ENCODE measurements at regions not wholly inside any gene's neighbourhood (a gene's known extent, or its start where the extent isn't known, plus 50 kb on each side); places are given as distances from the start of the nearest gene placed in this dataset.
"Not testable (repeated sequence)": the region's sequence is repeated elsewhere in the genome, so short reads cannot be mapped to it uniquely, and the experiment has no call there.

GRCh38 chr15:95608371-95608770, 722.1 kb upstream of the NR2F2 start:
- in situ Hi-C loops (cut with HindIII; ENCODE audit: low sequenced_read_pairs) = no loop called here

GRCh38 chr15:95609096-95609495, 721.4 kb upstream of the NR2F2 start:
- in situ Hi-C loops (cut with HindIII; ENCODE audit: low sequenced_read_pairs) = no loop called here

- in situ Hi-C loops (cut with HindIII; ENCODE audit: low sequenced_read_pairs) = no loop called here
Observed at GRCh38 chr15:95610945-95611344, 719.6 kb upstream of the NR2F2 start.

GRCh38 chr15:95615436-95615835, 715.1 kb upstream of the NR2F2 start:
- in situ Hi-C loops (cut with HindIII; ENCODE audit: low sequenced_read_pairs) = no loop called here

- in situ Hi-C loops (cut with HindIII; ENCODE audit: low sequenced_read_pairs) = no loop called here
Observed at GRCh38 chr15:95616306-95616705, 714.2 kb upstream of the NR2F2 start.

- in situ Hi-C loops (cut with HindIII; ENCODE audit: low sequenced_read_pairs) = no loop called here
Observed at GRCh38 chr15:95620934-95621579, 709.4 kb upstream of the NR2F2 start.

GRCh38 chr15:95622843-95623242, 707.7 kb upstream of the NR2F2 start:
- in situ Hi-C loops (cut with HindIII; ENCODE audit: low sequenced_read_pairs) = no loop called here

GRCh38 chr15:95624100-95624499, 706.4 kb upstream of the NR2F2 start:
- in situ Hi-C loops (cut with HindIII; ENCODE audit: low sequenced_read_pairs) = no loop called here

GRCh38 chr15:95624616-95625361, 705.7 kb upstream of the NR2F2 start:
- in situ Hi-C loops (cut with HindIII; ENCODE audit: low sequenced_read_pairs) = no loop called here

GRCh38 chr15:95626501-95627361, 703.8 kb upstream of the NR2F2 start:
- in situ Hi-C loops (cut with HindIII; ENCODE audit: low sequenced_read_pairs) = no loop called here

GRCh38 chr15:95629503-95630168, 700.9 kb upstream of the NR2F2 start:
- in situ Hi-C loops (cut with HindIII; ENCODE audit: low sequenced_read_pairs) = no loop called here

- in situ Hi-C loops (cut with HindIII; ENCODE audit: low sequenced_read_pairs) = no loop called here
Observed at GRCh38 chr15:95630683-95631082, 699.8 kb upstream of the NR2F2 start.

- in situ Hi-C loops (cut with HindIII; ENCODE audit: low sequenced_read_pairs) = no loop called here
Observed at GRCh38 chr15:95635666-95636065, 694.8 kb upstream of the NR2F2 start.

- in situ Hi-C loops (cut with HindIII; ENCODE audit: low sequenced_read_pairs) = no loop called here
Observed at GRCh38 chr15:95636107-95636506, 694.4 kb upstream of the NR2F2 start.

- in situ Hi-C loops (cut with HindIII; ENCODE audit: low sequenced_read_pairs) = not testable (repeated sequence)
Observed at GRCh38 chr15:95637234-95637633, 693.3 kb upstream of the NR2F2 start.

GRCh38 chr15:95639208-95639607, 691.3 kb upstream of the NR2F2 start:
- in situ Hi-C loops (cut with HindIII; ENCODE audit: low sequenced_read_pairs) = no loop called here

- in situ Hi-C loops (cut with HindIII; ENCODE audit: low sequenced_read_pairs) = no loop called here
Observed at GRCh38 chr15:95644100-95644875, 686.2 kb upstream of the NR2F2 start.

GRCh38 chr15:95645791-95646338, 684.6 kb upstream of the NR2F2 start:
- in situ Hi-C loops (cut with HindIII; ENCODE audit: low sequenced_read_pairs) = no loop called here

- in situ Hi-C loops (cut with HindIII; ENCODE audit: low sequenced_read_pairs) = no loop called here
Observed at GRCh38 chr15:95646484-95647273, 683.8 kb upstream of the NR2F2 start.
